ENCODE measurements at regions not wholly inside any gene's neighbourhood (a gene's known extent, or its start where the extent isn't known, plus 50 kb on each side); places are given as distances from the start of the nearest gene placed in this dataset.

DNA sequence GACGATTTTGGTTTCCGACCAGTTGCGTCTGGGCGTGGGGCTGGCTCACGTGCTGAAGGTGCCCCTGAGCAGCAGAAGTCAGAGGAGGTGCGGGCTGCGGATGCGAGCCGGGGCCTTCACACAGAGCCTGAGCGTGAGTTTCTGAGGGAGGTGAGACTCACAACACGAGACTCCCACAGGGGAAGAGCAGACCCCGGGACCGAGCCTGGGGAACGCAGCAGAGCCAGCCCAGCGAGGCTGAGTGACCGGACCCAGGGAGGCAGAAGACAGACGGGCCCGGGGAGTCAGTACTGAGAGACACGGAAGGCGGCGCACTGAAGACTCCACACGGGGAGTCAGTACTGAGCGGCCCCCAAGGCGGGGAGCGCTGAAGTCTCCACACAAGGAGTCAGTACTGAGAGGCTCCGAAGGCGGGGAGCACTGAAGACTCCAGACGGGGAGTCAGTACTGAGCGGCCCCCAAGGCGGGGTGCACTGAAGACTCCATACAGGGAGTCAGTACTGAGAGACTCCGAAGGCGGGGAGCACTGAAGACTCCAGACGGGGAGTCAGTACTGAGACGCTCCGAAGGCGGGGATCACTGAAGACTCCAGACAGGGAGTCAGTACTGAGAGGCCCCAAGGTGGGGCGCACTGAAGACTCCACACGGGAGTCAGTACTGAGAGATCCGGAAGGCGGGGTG, 77.8 kb downstream of the DLL1 start:
- TF ChIP-seq, protein P1, sequence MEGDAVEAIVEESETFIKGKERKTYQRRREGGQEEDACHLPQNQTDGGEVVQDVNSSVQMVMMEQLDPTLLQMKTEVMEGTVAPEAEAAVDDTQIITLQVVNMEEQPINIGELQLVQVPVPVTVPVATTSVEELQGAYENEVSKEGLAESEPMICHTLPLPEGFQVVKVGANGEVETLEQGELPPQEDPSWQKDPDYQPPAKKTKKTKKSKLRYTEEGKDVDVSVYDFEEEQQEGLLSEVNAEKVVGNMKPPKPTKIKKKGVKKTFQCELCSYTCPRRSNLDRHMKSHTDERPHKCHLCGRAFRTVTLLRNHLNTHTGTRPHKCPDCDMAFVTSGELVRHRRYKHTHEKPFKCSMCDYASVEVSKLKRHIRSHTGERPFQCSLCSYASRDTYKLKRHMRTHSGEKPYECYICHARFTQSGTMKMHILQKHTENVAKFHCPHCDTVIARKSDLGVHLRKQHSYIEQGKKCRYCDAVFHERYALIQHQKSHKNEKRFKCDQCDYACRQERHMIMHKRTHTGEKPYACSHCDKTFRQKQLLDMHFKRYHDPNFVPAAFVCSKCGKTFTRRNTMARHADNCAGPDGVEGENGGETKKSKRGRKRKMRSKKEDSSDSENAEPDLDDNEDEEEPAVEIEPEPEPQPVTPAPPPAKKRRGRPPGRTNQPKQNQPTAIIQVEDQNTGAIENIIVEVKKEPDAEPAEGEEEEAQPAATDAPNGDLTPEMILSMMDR (IDR thresholded peaks at IDR 0.05; ENCODE audit: insufficient read depth, low read length, poor library complexity, severe bottlenecking) = no peak
- TF ChIP-seq EZH2phosphoT487 (conservative IDR thresholded peaks at IDR 0.05; ENCODE audit: low read length) = no peak

Measured in SU-DHL-6 (cell line).